Heart left ventricle (tissue), 16 donors: ENCODE measurements at regions not wholly inside any gene's neighbourhood (a gene's known extent, or its start where the extent isn't known, plus 50 kb on each side); places are given as distances from the start of the nearest gene placed in this dataset.
"Not testable (repeated sequence)": the region's sequence is repeated elsewhere in the genome, so short reads cannot be mapped to it uniquely, and the experiment has no call there.

Experiments used
- ATAC-seq, 4 donors: fragments of 200-7000 bp; cut with Tn5 transposase; one replicate each; pipeline ENCODE4 v1.9.1; 2020 to 2022; ENCODE audit warnings: moderate library complexity in 4 of 4, mild to moderate bottlenecking in 3 of 4, moderate number of reproducible peaks in 1 of 4
- DNase-seq, 5 donors: peaks; one replicate each; pipeline ENCODE4 v3.0.0-alpha.2; 2020
- H3K27ac ChIP-seq, 12 donors: fragments of 200-600 bp; sonication (generic) in 4 of 12; one replicate each; pipeline versions ENCODE4 v1.5.0 to v1.8.0; 2016 to 2022; ENCODE audit warnings: mild to moderate bottlenecking in 2 of 12
- H3K27me3 ChIP-seq, 9 donors: fragments of 200-600 bp; sonication (generic) in 2 of 9; one replicate each; pipeline versions ENCODE4 v1.5.1 to v1.8.0; 2016 to 2022; ENCODE audit warnings: mild to moderate bottlenecking in 3 of 9
- H3K36me3 ChIP-seq, 9 donors: fragments of 200-600 bp; sonication (generic) in 2 of 9; one replicate each; pipeline versions ENCODE4 v1.5.0 to v1.8.0; 2018 to 2022; ENCODE audit warnings: mild to moderate bottlenecking in 2 of 9
- H3K4me1 ChIP-seq, 12 donors: fragments of 200-600 bp; sonication (generic) in 4 of 12; one replicate each; pipeline versions ENCODE4 v1.5.0 to v1.8.0; 2016 to 2022; ENCODE audit warnings: mild to moderate bottlenecking in 3 of 12
- H3K4me3 ChIP-seq, 12 donors: fragments of 200-600 bp; sonication (generic) in 4 of 12; one replicate each; pipeline versions ENCODE4 v1.5.0 to v1.8.0; 2017 to 2022; ENCODE audit warnings: mild to moderate bottlenecking in 9 of 12, moderate library complexity in 4 of 12
- H3K9me3 ChIP-seq, 12 donors: fragments of 200-600 bp; sonication (generic) in 4 of 12; one replicate each; pipeline versions ENCODE4 v1.5.0 to v1.8.0; 2016 to 2022; ENCODE audit warnings: mild to moderate bottlenecking in 1 of 12
- CTCF ChIP-seq, 12 donors: fragments of 200-600 bp; sonication (generic) in 4 of 12; IDR thresholded peaks; one replicate each; pipeline versions ENCODE4 v1.5.0 to v1.8.0; 2018 to 2022; ENCODE audit warnings: antibody characterized with exemption in 12 of 12, mild to moderate bottlenecking in 5 of 12
- POLR2A ChIP-seq, 2 donors: fragments of 450-650 bp; IDR thresholded peaks; one replicate each; pipeline ENCODE4 v1.6.1; 2017; ENCODE audit warnings: antibody characterized with exemption in 2 of 2, mild to moderate bottlenecking in 2 of 2, moderate library complexity in 2 of 2
- WGBS, 4 donors: extraction: QIAGEN DNeasy Blood & Tissue Kit in 2 of 4; methylation state at CpG; one replicate each; pipeline versions ENCODE4 v1.1.5 to v1.1.7; 2013 to 2018; 5-methylcytosine and 5-hydroxymethylcytosine counted together
- intact Hi-C, 10 donors: fragments of 100-400 bp; cut with DNase I; formaldehyde crosslinking; loops; one replicate each; pipeline versions ENCODE4 v1.11.1 to v1.14.2; 2022
- donor health status: ischemic (EF 13 %, LVEDD 7.1; RV severe dilation, severe dysfunction).
- donor health status: healthy with polysubstance abuse.
- donor health status: DM: no; HTN: yes; CAD: no.
- donor health status: DM: no; HTN: no; CAD: no.
- donor health status: ischemic (EF 25% LVEDD 6.9; RV normal size, moderate dysfunction).
- donor health status: ischemic (EF 25% LVEDD 5.7; RV mildly dilated, moderate dysfunction).
- donor health status: healthy.
- donor health status: DM: yes; HTN: yes; CAD: no.
- donor health status: ischemic (EF 35%, LVEDD 5.7; RV mildly dilated, moderate dysfunction).
- donor health status: nonischemic (EF 11% LVEDD 7.7; RV severe dilation, severe dysfunction).
- donor health status: DM: yes; HTN: yes; CAD: no.
- donor health status: PGD.
- donor health status: ischemic (EF 29% LVEDD 5.4; RV normal size, mild dysfunction).
- donor health status: nonischemic (EF 23%, LVEDD 6.1; RV moderate dilation, normal function).

DNA sequence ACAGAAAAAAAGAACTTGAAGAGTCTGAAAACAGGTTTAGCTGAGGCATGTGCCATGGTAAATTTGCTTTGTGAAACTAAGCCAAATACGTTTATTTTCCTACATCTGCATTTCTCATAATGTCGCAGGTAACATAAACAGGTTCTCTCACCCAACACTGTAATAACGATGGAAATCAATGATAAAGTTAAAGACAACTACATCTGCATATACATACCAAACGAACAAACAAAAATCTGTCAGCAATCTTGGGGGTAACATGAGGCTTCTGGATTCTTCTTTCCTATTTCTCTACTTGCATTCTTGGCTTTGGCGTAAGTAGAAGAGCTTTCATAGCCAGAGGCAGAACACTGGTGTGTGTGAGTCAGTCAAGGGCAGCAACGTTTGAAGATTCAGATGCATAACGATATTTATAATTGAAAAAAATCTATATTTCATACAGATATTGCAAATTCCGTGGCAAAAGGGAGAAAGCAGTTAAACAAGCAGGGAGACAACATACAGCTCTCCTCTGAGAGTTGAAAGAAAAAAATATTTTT, 195.1 kb downstream of the EDN1 start:
- Histone ChIP-seq H3K4me1 (peaks cover 0 to 5% (median under 1%) of the 10 kb centered on the region in 12 donors), H3K27me3 (no peaks in the 10 kb centered on the region), H3K9me3 (no peaks in the 10 kb centered on the region), H3K27ac (no peak overlapping the region), H3K36me3 (no peaks in the 10 kb centered on the region), H3K4me3 (no peak overlapping the region)
- intact Hi-C loops: no loop called here
- ATAC-seq (no peak), DNase-seq (no peak)
- TF ChIP-seq POLR2A (IDR thresholded peaks at IDR 0.05) (no peak), CTCF (IDR thresholded peaks at IDR 0.05) (no peak)
- 82 to 91% (median 91%) methylated on average over 8 of the region's 8 CpGs for WGBS, 4 donors

DNA sequence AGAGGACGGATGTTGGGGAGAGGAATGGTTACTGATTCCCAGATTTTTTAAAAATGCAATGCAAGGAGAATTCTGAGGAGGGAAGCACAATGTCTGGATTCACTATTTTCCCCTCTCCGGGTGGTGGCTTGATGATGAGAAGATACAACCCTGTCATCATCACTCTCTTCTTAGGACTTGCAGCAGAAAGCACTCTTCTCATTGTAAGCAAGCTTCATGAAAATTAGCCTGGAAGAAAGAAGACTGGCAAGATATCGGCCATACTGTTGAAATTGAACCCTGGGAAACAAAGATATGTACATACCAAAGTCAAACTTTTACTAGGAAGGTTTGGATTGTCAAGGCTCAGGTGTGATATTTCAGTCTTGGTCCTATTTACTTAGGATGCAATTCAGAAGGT, 195.7 kb downstream of the EDN1 start:
- DNase-seq: no peak
- Histone ChIP-seq H3K4me3 (no peak overlapping the region), H3K27me3 (no peaks in the 10 kb centered on the region), H3K27ac (no peak overlapping the region), H3K4me1 (peaks cover 0 to 10% (median 5%) of the 10 kb centered on the region in 12 donors), H3K9me3 (no peaks in the 10 kb centered on the region), H3K36me3 (no peaks in the 10 kb centered on the region)
- 80 to 92% (median 91%) methylated on average over 3 of the region's 3 CpGs for WGBS, 4 donors
- TF ChIP-seq CTCF (IDR thresholded peaks at IDR 0.05): no peak
- no peak for TF ChIP-seq POLR2A (IDR thresholded peaks at IDR 0.05)
- no peak for ATAC-seq
- intact Hi-C loops: no loop called here

- WGBS, 4 donors: 61 to 71% (median 66%) methylated on average over 2 of the region's 2 CpGs
- peaks cover 0 to 19% (median 8%) of the 10 kb centered on the region in 12 donors for H3K4me1 ChIP-seq
- TF ChIP-seq POLR2A (IDR thresholded peaks at IDR 0.05) (no peak), CTCF (IDR thresholded peaks at IDR 0.05) (no peak)
- no peak for ATAC-seq
- no peak for DNase-seq
- peak overlapping the region in 10 of 12 donors; percentile 18 to 68 (median 41) for H3K27ac ChIP-seq
- no peaks in the 10 kb centered on the region for H3K9me3 ChIP-seq
- H3K36me3 ChIP-seq: no peaks in the 10 kb centered on the region
- intact Hi-C loops: no loop called here
- no peaks in the 10 kb centered on the region for H3K27me3 ChIP-seq
- H3K4me3 ChIP-seq: no peak overlapping the region
Observed at GRCh38 chr6:12490351-12490903, 200.3 kb downstream of the EDN1 start.

DNA sequence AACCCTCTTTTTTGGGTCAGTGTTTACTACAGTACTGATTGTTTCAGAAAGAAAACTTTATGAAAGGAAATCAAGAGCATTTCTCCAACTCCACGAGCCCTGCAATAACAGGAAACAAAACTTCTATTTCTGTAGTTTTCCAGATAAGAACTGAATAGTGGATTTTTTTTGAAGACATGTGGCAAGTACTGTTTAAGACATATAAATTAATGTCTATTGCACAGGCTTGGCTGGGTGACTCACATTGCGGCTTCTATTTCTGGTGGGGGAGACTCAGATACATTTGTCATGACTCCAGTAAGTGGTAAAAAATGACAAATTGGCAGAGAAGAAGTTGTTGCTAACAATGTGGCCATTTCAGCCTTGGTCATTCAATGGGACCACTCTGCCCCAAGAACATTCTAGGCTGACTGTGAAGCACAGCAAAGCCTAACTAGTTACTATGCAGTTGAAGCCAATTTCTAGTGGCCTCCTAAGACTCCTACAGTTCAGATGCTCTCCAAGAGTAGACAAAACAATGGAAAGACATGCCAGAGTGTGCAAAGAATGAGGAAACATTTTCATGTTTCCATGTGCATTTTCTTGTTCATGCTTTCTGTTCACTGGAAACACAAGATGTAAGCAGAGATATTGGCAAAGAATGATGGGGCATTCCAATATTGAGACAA, 200.9 kb downstream of the EDN1 start:
- no peak for ATAC-seq
- Histone ChIP-seq H3K27ac (peak overlapping the region in 9 of 12 donors; percentile 19 to 68 (median 37)), H3K4me3 (no peak overlapping the region), H3K9me3 (no peaks in the 10 kb centered on the region), H3K36me3 (no peaks in the 10 kb centered on the region), H3K4me1 (peaks cover 0 to 19% (median 8%) of the 10 kb centered on the region in 12 donors), H3K27me3 (no peaks in the 10 kb centered on the region)
- intact Hi-C loops: no loop called here
- no peak for TF ChIP-seq CTCF (IDR thresholded peaks at IDR 0.05)
- TF ChIP-seq POLR2A (IDR thresholded peaks at IDR 0.05): no peak
- no peak for DNase-seq
- 31 to 43% (median 35%) methylated on average over 2 of the region's 2 CpGs for WGBS, 4 donors

GRCh38 chr6:12492929-12493328, 202.8 kb downstream of the EDN1 start:
- peaks cover 0 to 19% (median 8%) of the 10 kb centered on the region in 12 donors for H3K4me1 ChIP-seq
- H3K9me3 ChIP-seq, intact Hi-C loops, H3K36me3 ChIP-seq, H3K27me3 ChIP-seq, DNase-seq, H3K4me3 ChIP-seq, H3K27ac ChIP-seq, ATAC-seq: not testable (repeated sequence)
- 92 to 96% (median 95%) methylated on average over 4 of the region's 4 CpGs for WGBS, 4 donors
